H1 (cell line): ENCODE measurements at regions not wholly inside any gene's neighbourhood (a gene's known extent, or its start where the extent isn't known, plus 50 kb on each side); places are given as distances from the start of the nearest gene placed in this dataset.

Experiments used
- CTCF ChIA-PET: fragments of 300-600 bp; sonication (Branson Sonifier 250); formaldehyde crosslinking; loops from one replicate; lab custom pipeline; 2021; ENCODE audit not compliant: partially characterized antibody; lab: Charles Lee
- POLR2A ChIA-PET: fragments of 300-600 bp; sonication (Branson Sonifier 250); formaldehyde crosslinking; loops from one replicate; lab custom pipeline; 2021; ENCODE audit warnings: inconsistent platforms; ENCODE audit not compliant: partially characterized antibody; lab: Charles Lee
- DNase-seq, 2 experiments: peaks; one replicate each; pipeline versions ENCODE4 v3.0.0 to v3.0.0-alpha.2; 2010 to 2022; ENCODE audit warnings: low spot score in 2 of 2, low read depth in 1 of 2, mixed read lengths in 1 of 2
- FAIRE-seq: peaks from 2 replicates; lab custom pipeline; 2011; peaks lifted over from hg19 to GRCh38; lab: Jason Lieb, UNC
- H2AFZ ChIP-seq: 2 replicates; pipeline ENCODE4 v1.8.1; 2012; ENCODE audit warnings: low read length, inconsistent platforms
- H2AK5ac ChIP-seq: 2 replicates; pipeline ENCODE4 v1.6.1; 2013; ENCODE audit warnings: low read depth, low read length
- H2BK120ac ChIP-seq: replicated peaks from 2 replicates; pipeline ENCODE3; 2013; ENCODE audit warnings: low read depth, low read length, inconsistent platforms
- H2BK12ac ChIP-seq: 2 replicates; pipeline ENCODE4 v1.6.1; 2013; ENCODE audit warnings: low read depth, low read length
- H2BK15ac ChIP-seq: 2 replicates; pipeline ENCODE4 v1.6.1; 2013; ENCODE audit warnings: low read length
- H2BK20ac ChIP-seq: 2 replicates; pipeline ENCODE4 v1.6.1; 2013; ENCODE audit warnings: low read length
- H2BK5ac ChIP-seq: 2 replicates; pipeline ENCODE4 v1.6.1; 2013; ENCODE audit warnings: low read depth, low read length
- H3K14ac ChIP-seq: 2 replicates; pipeline ENCODE4 v1.6.1; 2013; ENCODE audit warnings: inconsistent platforms; ENCODE audit not compliant: insufficient read length
- H3K18ac ChIP-seq: 2 replicates; pipeline ENCODE4 v1.6.1; 2013; ENCODE audit warnings: low read length; ENCODE audit errors: extremely low read depth
- H3K23ac ChIP-seq: 2 replicates; pipeline ENCODE4 v1.6.1; 2013; ENCODE audit warnings: inconsistent platforms; ENCODE audit not compliant: insufficient read length
- H3K23me2 ChIP-seq: 2 replicates; pipeline ENCODE4 v1.6.1; 2013; ENCODE audit warnings: low read depth, low read length
- H3K27ac ChIP-seq: 2 replicates; pipeline ENCODE4 v1.6.1; 2011; ENCODE audit warnings: low read depth, low read length, inconsistent platforms
- H3K27me3 ChIP-seq, 4 experiments: replicated peaks in 1 of 4; 1 replicate in 1 of 4; 2 replicates in 3 of 4; pipeline versions ENCODE4 v1.6.1 to v1.8.1; 2011 to 2013; ENCODE audit warnings: low read length in 3 of 4, mild to moderate bottlenecking in 3 of 4, inconsistent platforms in 2 of 4, mixed read lengths in 2 of 4, moderate library complexity in 1 of 4; ENCODE audit not compliant: control insufficient read depth in 3 of 4, insufficient read depth in 3 of 4; ENCODE audit errors: extremely low read depth in 1 of 4
- H3K36me3 ChIP-seq, 4 experiments: 2 replicates each; pipeline versions ENCODE4 v1.6.1 to v1.8.1; 2011 to 2013; ENCODE audit warnings: mild to moderate bottlenecking in 4 of 4, low read length in 3 of 4, moderate library complexity in 2 of 4, control low read depth in 1 of 4, inconsistent platforms in 1 of 4; ENCODE audit not compliant: insufficient read depth in 4 of 4, control insufficient read depth in 2 of 4
- H3K4ac ChIP-seq: replicated peaks from 2 replicates; pipeline ENCODE3; 2013; ENCODE audit warnings: low read length, low read depth, mixed read lengths, inconsistent platforms; ENCODE audit not compliant: insufficient read length
- H3K4me1 ChIP-seq, 4 experiments: replicated peaks in 1 of 4; 1 replicate in 1 of 4; 2 replicates in 3 of 4; pipeline versions ENCODE4 v1.6.1 to v1.8.1; 2011 to 2013; ENCODE audit warnings: low read length in 3 of 4, inconsistent platforms in 2 of 4, mixed read lengths in 1 of 4; ENCODE audit not compliant: insufficient read depth in 4 of 4, control insufficient read depth in 3 of 4
- H3K4me2 ChIP-seq, 2 experiments: 2 replicates each; pipeline versions ENCODE4 v1.6.1 to v1.8.1; 2011 to 2013; ENCODE audit warnings: low read depth in 2 of 2, low read length in 2 of 2, control low read depth in 1 of 2, inconsistent platforms in 1 of 2, mild to moderate bottlenecking in 1 of 2; ENCODE audit not compliant: insufficient read depth in 1 of 2
- H3K4me3 ChIP-seq, 4 experiments: fragments of 200-600, 300-600 bp in 1 of 4; sonication (generic), shearing (Covaris generic), sonication (Bioruptor Twin) in 1 of 4; 2 replicates each; pipeline versions ENCODE4 v1.5.1 to v1.8.1; 2011 to 2016; ENCODE audit warnings: low read length in 4 of 4, low read depth in 3 of 4, control low read depth in 2 of 4, inconsistent platforms in 2 of 4, mild to moderate bottlenecking in 2 of 4, mixed read lengths in 1 of 4, moderate library complexity in 1 of 4; ENCODE audit not compliant: insufficient read depth in 2 of 4; ENCODE audit errors: extremely low read depth in 1 of 4
- H3K56ac ChIP-seq: replicated peaks from 2 replicates; pipeline ENCODE3; 2013; ENCODE audit warnings: low read depth, mild to moderate bottlenecking, mixed read lengths, low read length, inconsistent platforms; ENCODE audit not compliant: insufficient read length
- H3K79me1 ChIP-seq: 2 replicates; pipeline ENCODE4 v1.6.1; 2013; ENCODE audit warnings: low read depth, low read length, control low read depth
- H3K79me2 ChIP-seq, 2 experiments: 2 replicates each; pipeline versions ENCODE4 v1.6.1 to v1.8.1; 2012 to 2013; ENCODE audit warnings: low read length in 2 of 2, mild to moderate bottlenecking in 2 of 2, inconsistent platforms in 1 of 2; ENCODE audit not compliant: insufficient read depth in 2 of 2, control insufficient read depth in 1 of 2
- H3K9ac ChIP-seq, 4 experiments: replicated peaks in 1 of 4; 1 replicate in 1 of 4; 2 replicates in 3 of 4; pipeline versions ENCODE4 v1.6.1 to v1.8.1; 2011 to 2013; ENCODE audit warnings: low read depth in 3 of 4, low read length in 3 of 4, control low read depth in 2 of 4, mild to moderate bottlenecking in 2 of 4, moderate library complexity in 2 of 4, inconsistent platforms in 1 of 4; ENCODE audit errors: extremely low read depth in 1 of 4
- H3K9me3 ChIP-seq, 2 experiments: 2 replicates each; pipeline versions ENCODE4 v1.6.1 to v1.8.1; 2012 to 2013; ENCODE audit warnings: mild to moderate bottlenecking in 2 of 2, moderate library complexity in 2 of 2, control low read depth in 1 of 2, inconsistent platforms in 1 of 2, low read depth in 1 of 2, low read length in 1 of 2, mixed read lengths in 1 of 2; ENCODE audit not compliant: insufficient read depth in 2 of 2
- H4K20me1 ChIP-seq, 2 experiments: replicated peaks in 1 of 2; 2 replicates each; pipeline versions ENCODE3 to v1.8.1; 2011 to 2013; ENCODE audit warnings: inconsistent platforms in 2 of 2, low read length in 2 of 2, mild to moderate bottlenecking in 1 of 2; ENCODE audit not compliant: insufficient read depth in 2 of 2, control insufficient read depth in 1 of 2
- H4K5ac ChIP-seq: 2 replicates; pipeline ENCODE4 v1.6.1; 2013; ENCODE audit warnings: low read length, low read depth, mixed read lengths, inconsistent platforms; ENCODE audit not compliant: insufficient read length
- H4K8ac ChIP-seq: 2 replicates; pipeline ENCODE4 v1.8.0; 2013; ENCODE audit warnings: mild to moderate bottlenecking, moderate library complexity, low read length, inconsistent platforms; ENCODE audit not compliant: insufficient read depth; ENCODE audit errors: extremely low read depth
- H4K91ac ChIP-seq: replicated peaks from 2 replicates; pipeline ENCODE3; 2013; ENCODE audit warnings: low read length, mixed read lengths, inconsistent platforms; ENCODE audit not compliant: insufficient read length
- ASH2L ChIP-seq: fragments of 200-600, 300-600 bp; sonication (generic); IDR thresholded peaks from one replicate; pipeline ENCODE4 v1.7.1; 2017; ENCODE audit warnings: low read length
- BRCA1 ChIP-seq: IDR thresholded peaks from 2 replicates; pipeline ENCODE4 v1.6.1; 2012; ENCODE audit warnings: low read depth, low read length, improper control_type of control experiment
- FOSL1 ChIP-seq: IDR thresholded peaks from 2 replicates; pipeline ENCODE4 v1.6.1; 2011; ENCODE audit warnings: mild to moderate bottlenecking, low read depth, low read length, moderate library complexity; ENCODE audit not compliant: insufficient read depth
- HDAC2 ChIP-seq, 2 experiments: fragments of 300-600 bp in 1 of 2; sonication (generic) in 1 of 2; IDR thresholded peaks; 2 replicates each; pipeline ENCODE4 v1.6.1; 2011 to 2012; ENCODE audit warnings: low read depth in 2 of 2, low read length in 2 of 2, mild to moderate bottlenecking in 2 of 2, moderate library complexity in 2 of 2, borderline replicate concordance in 1 of 2, inconsistent platforms in 1 of 2
- HDAC6 ChIP-seq: IDR thresholded peaks from one replicate; pipeline ENCODE4 v1.7.1; 2012; ENCODE audit warnings: low read depth, mild to moderate bottlenecking, inconsistent platforms, low read length, moderate library complexity
- KDM1A ChIP-seq: fragments of 200-600, 300-600 bp; sonication (generic); IDR thresholded peaks from 2 replicates; pipeline ENCODE4 v1.7.1; 2016; ENCODE audit warnings: mild to moderate bottlenecking, low read length, borderline replicate concordance
- KDM5A ChIP-seq: fragments of 200-600 bp; IDR thresholded peaks from 2 replicates; pipeline ENCODE4 v1.7.1; 2012; ENCODE audit warnings: mild to moderate bottlenecking, low read length, inconsistent platforms, mixed read lengths
- POLR2AphosphoS5 ChIP-seq: IDR thresholded peaks from 2 replicates; pipeline ENCODE4 v1.6.1; 2011; ENCODE audit warnings: low read depth, low read length
- RAD21 ChIP-seq, 2 experiments: IDR thresholded peaks in 1 of 2; conservative IDR thresholded peaks in 1 of 2; 2 replicates each; pipeline ENCODE4 v1.6.1; 2011; ENCODE audit warnings: low read depth in 2 of 2, low read length in 2 of 2, improper control_type of control experiment in 1 of 2, inconsistent platforms in 1 of 2, mild to moderate bottlenecking in 1 of 2, moderate library complexity in 1 of 2
- SP2 ChIP-seq: IDR thresholded peaks from 2 replicates; pipeline ENCODE4 v1.6.1; 2012; ENCODE audit warnings: mild to moderate bottlenecking, low read length, inconsistent platforms
- SRF ChIP-seq: IDR thresholded peaks from 2 replicates; pipeline ENCODE4 v1.6.1; 2011; ENCODE audit warnings: mild to moderate bottlenecking, low read depth, low read length, moderate library complexity
- TBP ChIP-seq: IDR thresholded peaks from 2 replicates; pipeline ENCODE4 v1.6.1; 2011; ENCODE audit warnings: low read depth, low read length, improper control_type of control experiment
- TCF12 ChIP-seq: IDR thresholded peaks from 2 replicates; pipeline ENCODE4 v1.6.1; 2011; ENCODE audit warnings: low read depth, mild to moderate bottlenecking, low read length
- WGBS, 2 experiments: shearing (Covaris generic) in 1 of 2; methylation state at CpG; one replicate each; pipeline versions ENCODE4 v1.1.6 to v1.1.7; 2013 to 2015; ENCODE audit warnings: low lambda C conversion rate in 2 of 2, mixed read lengths in 2 of 2, inconsistent platforms in 1 of 2, low coverage in 1 of 2, missing lambda C conversion rate in 1 of 2; ENCODE audit not compliant: insufficient replicate concordance in 2 of 2, insufficient coverage in 1 of 2, insufficient read length in 1 of 2; ENCODE audit errors: extremely low coverage in 1 of 2, missing lambda C conversion rate in 1 of 2; 5-methylcytosine and 5-hydroxymethylcytosine counted together
- TF ChIP-seq, protein P1 (sequence below): IDR thresholded peaks from 2 replicates; pipeline ENCODE4 v1.6.1; 2012; ENCODE audit warnings: inconsistent platforms

DNA sequence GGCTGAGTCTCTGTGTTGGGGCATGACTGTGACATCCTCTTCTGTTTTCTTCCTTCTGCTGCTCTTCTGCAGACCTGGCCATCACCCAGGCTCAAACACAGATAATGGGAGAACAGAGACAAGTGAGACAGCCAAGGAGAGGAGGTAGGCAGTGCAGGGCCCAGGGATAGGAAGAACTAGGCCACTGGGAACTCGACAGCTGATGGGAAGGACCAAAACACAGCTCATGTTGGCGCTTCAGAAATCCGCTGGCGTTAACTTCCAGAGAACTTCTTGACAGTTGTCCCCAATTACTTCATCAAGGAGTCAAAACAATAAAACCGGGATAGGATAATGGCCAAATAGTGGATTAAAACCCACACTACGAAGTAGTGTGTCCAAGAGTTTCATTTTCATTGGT, 97.0 kb upstream of the PALS2 start:
- no peaks in the 10 kb centered on the region; a peak in 1 of 7 replicates for H3K27me3 ChIP-seq
- H3K18ac ChIP-seq = peak overlapping the region; percentile 2; the same call in 1 of the 2 replicates
- H3K4me2 ChIP-seq = no peak overlapping the region
- H4K91ac ChIP-seq = peak overlapping the region; percentile 82
- H2BK120ac ChIP-seq = no peak overlapping the region
- H3K9me3 ChIP-seq = no peaks in the 10 kb centered on the region
- H3K9ac ChIP-seq = no peak overlapping the region
- no peak overlapping the region for H2AK5ac ChIP-seq
- H3K27ac ChIP-seq = no peak overlapping the region
- peak overlapping the region; percentile 14; the same call in 1 of the 2 replicates for H2BK15ac ChIP-seq
- H4K20me1 ChIP-seq = no peaks in the 10 kb centered on the region
- no peak for FAIRE-seq
- no peak overlapping the region for H3K4me3 ChIP-seq
- H3K79me2 ChIP-seq = no peaks in the 10 kb centered on the region
- peak overlapping the region; percentile 87; the same call in 1 of the 2 replicates for H2BK20ac ChIP-seq
- 90% methylated on average over 6 of the region's 6 CpGs; no CpG with 5 or more reads in 1 of the 2 experiments for WGBS, 2 experiments
- no peak overlapping the region for H3K56ac ChIP-seq
- peaks cover 1% of the 10 kb centered on the region; the same call in 1 of the 2 replicates for H3K23me2 ChIP-seq
- no peaks in the 10 kb centered on the region for H3K36me3 ChIP-seq
- no peak overlapping the region for H3K23ac ChIP-seq
- no peak overlapping the region for H2AFZ ChIP-seq
- peak overlapping the region; percentile 82; the same call in 1 of the 2 replicates for H2BK12ac ChIP-seq
- H2BK5ac ChIP-seq = 0 out of 2 replicates have a peak overlapping the region, but pooled peaks have one; percentile 26
- no peak overlapping the region for H3K14ac ChIP-seq
- no peak overlapping the region for H3K4ac ChIP-seq
- no peaks in the 10 kb centered on the region for H3K79me1 ChIP-seq
- POLR2A ChIA-PET = interaction anchor here (0.9 to 3.4 kb wide), 7 partner anchors 11 to 80 kb away, joined by 3 to 16 read pairs (median 4); no protein-coding TSS in a partner anchor
- H4K5ac ChIP-seq = no peak overlapping the region
- DNase-seq = no peak
- no peak overlapping the region; the same call in 1 of the 2 replicates for H4K8ac ChIP-seq
- H3K4me1 ChIP-seq = peaks cover 1 to 14% (median 9%) of the 10 kb centered on the region in 4 experiments; a peak in 6 of 7 replicates
- CTCF ChIA-PET = interaction anchor here (0.6 to 2.2 kb wide), 16 partner anchors 10 to 336 kb away, joined by 3 to 7 read pairs (median 4); no protein-coding TSS in a partner anchor
- TF ChIP-seq KDM1A (no peak), ASH2L (no peak), FOSL1 (no peak), HDAC2 (IDR thresholded peaks at IDR 0.05; ENCODE audit: borderline replicate concordance in 1 of 2, low read depth in 2 of 2, low read length in 2 of 2) (no peak), KDM5A (no peak), HDAC6 (no peak), SP2 (no peak), POLR2AphosphoS5 (no peak), TBP (no peak), RAD21 (IDR thresholded peaks at IDR 0.05 in 1 of 2, conservative IDR thresholded peaks at IDR 0.05 in 1 of 2; ENCODE audit: low read depth in 2 of 2, low read length in 2 of 2) (no peak), SRF (no peak), TCF12 (no peak), BRCA1 (no peak)
- TF ChIP-seq, protein P1, sequence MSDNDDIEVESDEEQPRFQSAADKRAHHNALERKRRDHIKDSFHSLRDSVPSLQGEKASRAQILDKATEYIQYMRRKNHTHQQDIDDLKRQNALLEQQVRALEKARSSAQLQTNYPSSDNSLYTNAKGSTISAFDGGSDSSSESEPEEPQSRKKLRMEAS = no peak
